ENCODE measurements at regions not wholly inside any gene's neighbourhood (a gene's known extent, or its start where the extent isn't known, plus 50 kb on each side); places are given as distances from the start of the nearest gene placed in this dataset.

- no peaks in the 10 kb centered on the region for H3K9me3 ChIP-seq
- TF ChIP-seq, protein P1, sequence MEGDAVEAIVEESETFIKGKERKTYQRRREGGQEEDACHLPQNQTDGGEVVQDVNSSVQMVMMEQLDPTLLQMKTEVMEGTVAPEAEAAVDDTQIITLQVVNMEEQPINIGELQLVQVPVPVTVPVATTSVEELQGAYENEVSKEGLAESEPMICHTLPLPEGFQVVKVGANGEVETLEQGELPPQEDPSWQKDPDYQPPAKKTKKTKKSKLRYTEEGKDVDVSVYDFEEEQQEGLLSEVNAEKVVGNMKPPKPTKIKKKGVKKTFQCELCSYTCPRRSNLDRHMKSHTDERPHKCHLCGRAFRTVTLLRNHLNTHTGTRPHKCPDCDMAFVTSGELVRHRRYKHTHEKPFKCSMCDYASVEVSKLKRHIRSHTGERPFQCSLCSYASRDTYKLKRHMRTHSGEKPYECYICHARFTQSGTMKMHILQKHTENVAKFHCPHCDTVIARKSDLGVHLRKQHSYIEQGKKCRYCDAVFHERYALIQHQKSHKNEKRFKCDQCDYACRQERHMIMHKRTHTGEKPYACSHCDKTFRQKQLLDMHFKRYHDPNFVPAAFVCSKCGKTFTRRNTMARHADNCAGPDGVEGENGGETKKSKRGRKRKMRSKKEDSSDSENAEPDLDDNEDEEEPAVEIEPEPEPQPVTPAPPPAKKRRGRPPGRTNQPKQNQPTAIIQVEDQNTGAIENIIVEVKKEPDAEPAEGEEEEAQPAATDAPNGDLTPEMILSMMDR (IDR thresholded peaks at IDR 0.05), result no peak
- TF ChIP-seq POLR2A (IDR thresholded peaks at IDR 0.05), result no peak
- no peaks in the 10 kb centered on the region for H3K27me3 ChIP-seq
- no peak overlapping the region for H3K27ac ChIP-seq
- no peak for DNase-seq
- H3K36me3 ChIP-seq, result no peaks in the 10 kb centered on the region
- no peak overlapping the region for H3K4me3 ChIP-seq
- no peaks in the 10 kb centered on the region for H3K4me1 ChIP-seq
These were observed 229.2 kb upstream of the RGPD4 start for GRCh38 chr2:107597507-107597906.

- H3K4me3 ChIP-seq, result no peak overlapping the region
- TF ChIP-seq POLR2A (IDR thresholded peaks at IDR 0.05), result no peak
- TF ChIP-seq, protein P1 (IDR thresholded peaks at IDR 0.05), result no peak
- H3K4me1 ChIP-seq, result no peaks in the 10 kb centered on the region
- H3K36me3 ChIP-seq, result no peaks in the 10 kb centered on the region
- DNase-seq, result no peak
- H3K27ac ChIP-seq, result no peak overlapping the region
- H3K27me3 ChIP-seq, result no peaks in the 10 kb centered on the region
- H3K9me3 ChIP-seq, result no peaks in the 10 kb centered on the region
These were observed 223.9 kb upstream of the RGPD4 start for GRCh38 chr2:107602801-107603200.

DNA sequence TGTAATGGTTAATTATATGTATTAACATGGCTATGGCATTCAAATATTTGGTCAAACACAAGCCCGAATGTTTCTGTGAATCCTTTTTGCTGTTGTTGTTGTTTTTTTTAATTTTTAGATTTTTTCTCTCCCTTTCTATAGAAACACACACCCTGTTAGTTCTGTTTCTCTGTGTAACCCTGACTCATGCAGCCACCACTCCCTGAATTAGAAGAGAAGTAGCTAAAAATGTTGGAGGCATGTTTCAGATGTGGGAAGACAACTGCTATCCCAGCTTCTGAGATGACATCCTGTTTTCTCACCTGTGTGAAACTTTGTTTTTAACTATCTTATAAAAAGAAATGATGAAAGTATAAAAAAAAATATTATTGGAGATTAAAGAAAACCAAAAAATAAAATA is 219.6 kb upstream of the RGPD4 start:
- TF ChIP-seq, protein P1 (IDR thresholded peaks at IDR 0.05), result no peak
- no peak for TF ChIP-seq POLR2A (IDR thresholded peaks at IDR 0.05)
- H3K4me3 ChIP-seq, result no peak overlapping the region
- H3K9me3 ChIP-seq, result no peaks in the 10 kb centered on the region
- DNase-seq, result no peak
- H3K36me3 ChIP-seq, result no peaks in the 10 kb centered on the region
- H3K27me3 ChIP-seq, result no peaks in the 10 kb centered on the region
- no peak overlapping the region for H3K27ac ChIP-seq
- no peaks in the 10 kb centered on the region for H3K4me1 ChIP-seq

DNA sequence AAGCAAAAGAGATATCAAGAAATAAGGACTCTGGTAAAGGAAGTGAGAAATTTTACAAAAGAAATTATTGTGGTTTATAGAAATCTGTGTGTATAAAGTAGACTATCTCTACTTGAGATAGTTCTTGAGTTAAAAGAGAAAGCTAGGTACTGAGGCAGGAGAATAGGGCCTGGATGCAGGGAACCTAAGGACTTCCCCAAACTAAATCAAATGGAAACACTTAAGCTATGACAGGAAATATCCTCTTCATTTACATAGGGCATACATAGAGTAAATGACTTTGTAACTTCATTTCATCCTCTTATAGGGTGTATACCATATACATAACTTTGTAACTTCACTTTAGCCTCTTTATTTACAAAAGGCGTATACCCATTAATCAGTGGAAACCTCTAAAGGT is 219.2 kb upstream of the RGPD4 start:
- Histone ChIP-seq H3K27ac (no peak overlapping the region), H3K4me1 (no peaks in the 10 kb centered on the region), H3K27me3 (no peaks in the 10 kb centered on the region), H3K9me3 (no peaks in the 10 kb centered on the region), H3K36me3 (no peaks in the 10 kb centered on the region), H3K4me3 (no peak overlapping the region)
- TF ChIP-seq, protein P1 (IDR thresholded peaks at IDR 0.05), result no peak
- no peak for TF ChIP-seq POLR2A (IDR thresholded peaks at IDR 0.05)
- DNase-seq, result no peak

- DNase-seq, result no peak
- no peak overlapping the region for H3K4me3 ChIP-seq
- no peak for TF ChIP-seq POLR2A (IDR thresholded peaks at IDR 0.05)
- TF ChIP-seq, protein P1 (IDR thresholded peaks at IDR 0.05), result no peak
- no peak overlapping the region for H3K27ac ChIP-seq
- no peaks in the 10 kb centered on the region for H3K27me3 ChIP-seq
- H3K4me1 ChIP-seq, result no peaks in the 10 kb centered on the region
- H3K36me3 ChIP-seq, result no peaks in the 10 kb centered on the region
- H3K9me3 ChIP-seq, result peaks cover 0 to 3% (median 0%) of the 10 kb centered on the region in 4 donors
These were observed 211.7 kb upstream of the RGPD4 start for GRCh38 chr2:107615039-107615438.

- DNase-seq, result no peak
- Histone ChIP-seq H3K9me3 (peaks cover 0 to 3% (median 0%) of the 10 kb centered on the region in 4 donors), H3K27me3 (no peaks in the 10 kb centered on the region), H3K4me1 (no peaks in the 10 kb centered on the region), H3K27ac (no peak overlapping the region), H3K4me3 (no peak overlapping the region), H3K36me3 (no peaks in the 10 kb centered on the region)
- TF ChIP-seq, protein P1 (IDR thresholded peaks at IDR 0.05), result no peak
- no peak for TF ChIP-seq POLR2A (IDR thresholded peaks at IDR 0.05)
These were observed 207.9 kb upstream of the RGPD4 start for GRCh38 chr2:107618769-107619168.
